Stimulated activated CD4-positive, alpha-beta T cell treated with anti-CD3 and anti-CD28 coated beads, Interleukin-12 subunit alpha, Interleukin-12 subunit beta, amount 100 ng/mL, for 4 hours (primary cell): ENCODE measurements at regions not wholly inside any gene's neighbourhood (a gene's known extent, or its start where the extent isn't known, plus 50 kb on each side); places are given as distances from the start of the nearest gene placed in this dataset.
"Not testable (repeated sequence)": the region's sequence is repeated elsewhere in the genome, so short reads cannot be mapped to it uniquely, and the experiment has no call there.

Experiments used
- DNase-seq: peaks from one replicate; pipeline ENCODE4 v3.0.0-alpha.2; 2020

DNA sequence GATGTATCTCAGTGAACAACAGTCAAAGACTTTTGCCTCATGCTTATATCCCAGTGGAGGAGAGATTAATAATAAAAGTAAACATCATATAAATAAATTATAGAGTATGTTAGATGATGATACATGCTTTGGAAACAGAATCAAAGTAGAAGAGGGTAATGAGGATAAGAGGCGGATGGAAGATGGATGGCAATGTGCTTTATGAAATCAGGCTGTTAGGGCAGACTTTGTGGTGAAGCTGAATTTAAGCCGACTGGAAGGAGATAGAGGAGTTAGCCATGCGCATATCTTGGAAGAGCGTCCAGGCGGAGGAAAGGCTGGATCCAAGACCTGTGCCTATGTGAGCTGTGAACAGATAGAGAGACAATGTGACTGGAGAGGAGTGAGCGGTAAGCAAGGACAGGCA is 74.9 kb upstream of the GUCY1A1 start:
- DNase-seq = no peak

DNA sequence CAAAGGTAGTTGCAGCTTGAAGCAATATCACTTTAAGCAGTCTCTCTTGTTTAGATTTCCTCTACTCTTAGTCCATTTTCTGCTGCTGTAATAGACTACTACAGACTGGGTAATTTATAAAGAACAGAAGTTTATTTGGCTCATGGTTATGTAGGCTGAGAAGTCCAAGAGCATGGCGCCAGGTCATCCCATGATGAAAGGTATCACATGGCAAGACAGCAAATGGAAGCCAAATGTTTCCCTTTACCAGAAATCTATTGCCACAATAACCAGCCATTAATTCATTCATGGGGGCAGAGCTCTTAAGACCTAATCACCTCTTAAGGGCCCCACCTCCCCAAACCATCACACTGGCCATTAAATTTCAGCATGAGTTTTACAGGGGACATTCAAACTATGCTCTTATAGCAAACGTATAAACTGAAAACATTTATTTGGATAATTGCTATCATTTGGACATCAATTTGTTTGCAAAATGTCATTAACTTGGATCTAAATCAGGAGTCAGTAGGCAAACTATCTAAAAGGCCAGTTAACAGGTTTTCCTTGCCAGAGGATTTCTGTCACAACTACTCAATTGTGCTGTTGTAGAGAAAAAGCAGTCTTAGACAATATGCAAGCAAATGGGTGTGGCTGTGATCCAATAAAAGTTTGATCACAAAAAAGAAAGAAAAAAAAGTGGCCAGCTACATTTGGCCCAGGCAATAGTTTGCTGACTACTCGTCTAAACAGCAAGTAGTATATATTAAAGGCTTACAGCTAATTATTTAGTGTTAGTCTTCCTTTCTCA is 75.7 kb upstream of the GUCY1A1 start:
- no peak for DNase-seq

DNA sequence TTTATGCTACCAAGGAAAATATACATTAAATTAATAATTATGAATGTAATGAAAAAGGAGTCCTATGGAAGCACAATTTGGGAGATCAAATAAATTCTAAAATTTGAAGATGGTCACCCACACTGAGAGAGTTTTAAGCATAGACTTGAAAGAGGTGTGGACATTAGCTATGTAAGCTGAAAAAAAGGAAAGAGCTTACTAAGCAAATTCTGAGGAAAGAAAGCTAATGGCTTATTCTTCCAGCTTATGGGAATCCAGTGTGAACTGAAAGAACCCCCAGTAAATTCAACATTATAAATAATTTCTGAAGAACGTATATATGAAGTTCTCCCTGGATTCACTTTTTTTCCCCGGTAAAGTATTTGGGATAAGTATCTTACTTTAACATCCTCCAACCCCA is 78.2 kb upstream of the GUCY1A1 start:
- DNase-seq = no peak

DNA sequence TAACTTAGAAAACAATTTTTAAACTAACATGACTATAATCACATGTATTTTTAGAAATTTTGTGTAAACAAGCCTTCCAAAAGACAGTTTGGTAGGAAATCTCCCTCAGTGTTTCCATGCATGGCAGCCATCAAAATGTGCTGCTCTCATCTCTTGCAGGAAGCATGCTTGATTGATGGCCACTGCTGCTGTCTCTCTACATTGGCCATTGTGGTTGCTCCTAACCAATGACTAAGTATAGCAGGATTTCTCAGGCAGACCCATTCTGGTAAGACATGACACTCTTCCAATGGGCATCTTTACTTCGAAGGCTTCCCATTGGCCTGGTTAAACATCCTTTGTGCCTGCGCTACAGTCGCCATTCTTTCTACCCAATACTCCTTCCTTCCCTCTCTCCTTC is 78.9 kb upstream of the GUCY1A1 start:
- DNase-seq = no peak

DNA sequence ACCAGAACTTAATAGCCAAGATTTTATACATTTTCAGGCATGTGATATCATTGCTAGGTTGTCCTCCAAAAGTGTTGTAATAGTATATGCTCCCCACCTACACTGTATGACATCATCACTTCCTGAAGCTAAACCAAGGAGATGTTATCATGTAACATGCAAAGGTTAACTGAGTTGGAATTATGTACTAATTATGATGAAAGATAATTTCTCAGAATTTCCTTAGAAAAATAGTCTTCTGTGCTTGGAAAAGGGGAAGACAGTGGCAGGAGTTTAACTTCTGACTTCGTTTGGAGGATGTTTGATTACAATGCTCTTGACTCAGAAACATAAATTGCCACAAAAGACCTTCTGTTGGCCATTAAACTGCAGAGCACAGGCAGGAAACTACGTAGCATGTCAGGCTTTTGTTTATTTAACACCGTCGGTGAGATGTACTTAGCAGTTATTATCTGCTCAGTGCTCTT is 83.6 kb upstream of the GUCY1A1 start:
- DNase-seq = no peak

DNA sequence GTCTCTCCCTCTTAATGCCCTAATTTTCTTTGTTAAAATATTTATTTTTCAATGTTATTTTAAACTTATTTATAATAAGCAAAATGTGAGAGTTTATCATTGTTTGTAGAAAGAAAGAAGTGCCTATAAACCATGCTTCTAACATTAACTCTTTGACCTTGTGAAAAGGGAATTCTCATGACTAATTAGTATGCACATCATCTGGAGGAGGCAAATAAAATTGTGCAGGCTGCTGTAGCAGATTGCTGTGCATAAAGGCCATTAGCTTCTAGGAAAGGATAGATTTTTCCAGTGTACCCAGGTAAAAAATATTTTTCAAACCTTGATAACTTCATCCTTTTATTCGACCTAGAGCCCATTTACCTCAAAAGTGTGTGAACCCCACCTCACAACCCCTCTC is 84.6 kb upstream of the GUCY1A1 start:
- no peak for DNase-seq

DNA sequence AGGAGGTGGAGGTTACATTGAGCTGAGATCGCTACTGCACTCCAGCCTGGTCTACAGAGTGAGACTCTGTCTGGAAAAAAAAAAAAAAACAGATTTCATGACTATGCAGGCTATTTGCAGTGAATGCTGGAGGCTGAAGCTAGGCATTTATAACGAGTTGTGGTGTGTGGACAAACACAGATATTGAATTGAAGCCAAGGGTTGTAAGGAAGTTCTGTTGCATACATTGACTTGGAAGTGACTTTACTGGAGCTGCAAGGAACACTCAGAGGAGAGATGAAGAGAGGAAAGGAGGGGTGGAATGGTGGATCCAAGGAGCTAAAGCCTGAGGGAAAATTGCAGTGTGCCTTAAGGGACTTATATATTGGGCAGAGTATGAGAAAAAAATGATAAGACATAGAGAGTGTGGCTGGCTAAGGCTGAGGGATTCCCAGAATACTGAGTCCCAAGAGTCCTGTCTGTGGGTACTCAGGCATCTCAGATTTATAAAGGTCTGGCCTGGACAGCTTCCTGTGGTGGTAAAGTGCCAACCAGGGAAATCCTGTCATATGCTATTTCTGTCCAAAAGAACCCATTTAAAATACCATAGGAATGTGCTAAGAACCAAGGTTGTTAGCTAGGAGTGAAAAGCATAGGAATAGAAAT is 87.8 kb upstream of the GUCY1A1 start:
- no peak for DNase-seq

DNA sequence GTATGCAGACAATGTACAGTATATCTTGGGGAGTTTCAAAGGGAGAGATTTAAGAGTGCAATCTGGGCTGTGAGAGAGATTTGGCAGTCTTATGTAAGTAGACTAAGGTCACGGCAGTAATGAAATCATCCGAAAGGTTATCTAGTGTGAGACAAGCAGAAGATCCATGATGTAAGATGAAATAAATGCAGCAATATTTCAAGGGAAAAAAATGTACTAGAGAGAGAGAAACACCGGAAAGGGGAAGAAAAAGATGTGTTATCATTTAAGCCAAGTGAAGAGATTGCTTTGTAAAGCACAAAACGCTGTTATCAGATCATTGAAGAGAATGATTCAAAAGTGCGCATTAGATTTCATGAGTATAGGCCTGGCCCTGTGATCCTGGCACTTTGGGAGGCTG is 88.4 kb upstream of the GUCY1A1 start:
- no peak for DNase-seq

DNA sequence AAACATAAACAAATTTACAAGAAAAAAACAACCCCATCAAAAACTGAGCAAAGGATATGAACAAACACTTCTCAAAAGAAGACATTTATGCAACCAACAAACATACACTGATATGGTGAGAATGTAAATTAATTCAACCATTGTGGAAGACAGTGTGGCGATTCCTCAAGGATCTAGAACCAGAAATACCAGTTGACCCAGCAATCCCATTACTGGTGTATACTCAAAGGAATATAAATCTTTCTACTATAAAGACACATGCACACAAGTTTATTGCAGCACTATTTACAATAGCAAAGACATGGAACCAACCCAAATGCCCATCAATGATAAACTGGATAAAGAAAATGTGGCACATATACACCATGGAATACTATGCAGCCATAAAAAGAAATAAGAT is 92.3 kb upstream of the GUCY1A1 start:
- not testable (repeated sequence) for DNase-seq

DNA sequence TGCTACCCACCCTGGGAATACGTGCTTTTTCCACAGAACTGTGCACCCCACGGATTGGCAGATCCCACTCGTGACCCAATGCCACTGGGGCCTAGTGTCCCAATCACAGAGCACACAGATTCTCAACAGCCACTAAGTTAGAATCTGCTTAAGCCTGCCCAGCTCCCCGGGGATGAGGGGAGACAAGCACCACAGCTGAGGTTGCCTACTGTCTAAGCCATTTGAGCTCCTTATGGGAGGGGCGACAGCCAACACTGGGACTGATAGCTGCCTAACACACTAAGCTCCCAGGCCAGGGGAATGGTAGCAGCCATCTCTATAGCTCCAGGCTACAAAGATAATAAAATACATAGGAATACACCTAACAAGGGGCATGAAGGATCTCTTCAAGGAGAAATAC is 93.5 kb upstream of the GUCY1A1 start:
- no peak for DNase-seq

DNA sequence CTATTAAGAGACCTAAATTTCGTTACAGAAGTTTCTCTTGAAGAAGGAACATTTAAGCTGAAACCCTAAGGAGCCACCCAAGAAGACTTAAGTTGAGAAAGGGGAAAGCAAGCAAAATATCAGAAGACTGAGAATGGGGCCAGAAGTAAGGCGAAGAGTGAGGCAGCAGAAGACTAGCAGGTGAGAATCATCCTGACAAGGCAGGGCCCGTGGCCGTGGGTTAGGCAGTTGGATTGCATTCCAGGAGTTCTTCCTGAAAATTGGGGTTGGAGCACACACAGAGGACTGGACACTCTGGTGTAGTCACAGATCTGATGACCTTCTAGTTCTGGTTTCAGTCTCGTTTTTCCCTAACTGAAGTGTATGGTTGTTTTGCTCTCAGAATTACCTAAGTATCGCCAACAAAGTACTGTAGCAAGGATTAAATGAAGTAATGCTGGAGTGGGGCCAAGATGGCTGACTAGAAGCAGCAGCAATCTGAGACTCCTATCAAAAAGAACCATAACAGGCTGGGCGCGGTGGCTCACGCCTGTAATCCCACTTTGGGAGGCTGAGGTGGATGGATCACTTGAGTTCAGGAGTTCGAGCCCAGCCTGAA is 94.4 kb upstream of the GUCY1A1 start:
- DNase-seq = no peak

DNA sequence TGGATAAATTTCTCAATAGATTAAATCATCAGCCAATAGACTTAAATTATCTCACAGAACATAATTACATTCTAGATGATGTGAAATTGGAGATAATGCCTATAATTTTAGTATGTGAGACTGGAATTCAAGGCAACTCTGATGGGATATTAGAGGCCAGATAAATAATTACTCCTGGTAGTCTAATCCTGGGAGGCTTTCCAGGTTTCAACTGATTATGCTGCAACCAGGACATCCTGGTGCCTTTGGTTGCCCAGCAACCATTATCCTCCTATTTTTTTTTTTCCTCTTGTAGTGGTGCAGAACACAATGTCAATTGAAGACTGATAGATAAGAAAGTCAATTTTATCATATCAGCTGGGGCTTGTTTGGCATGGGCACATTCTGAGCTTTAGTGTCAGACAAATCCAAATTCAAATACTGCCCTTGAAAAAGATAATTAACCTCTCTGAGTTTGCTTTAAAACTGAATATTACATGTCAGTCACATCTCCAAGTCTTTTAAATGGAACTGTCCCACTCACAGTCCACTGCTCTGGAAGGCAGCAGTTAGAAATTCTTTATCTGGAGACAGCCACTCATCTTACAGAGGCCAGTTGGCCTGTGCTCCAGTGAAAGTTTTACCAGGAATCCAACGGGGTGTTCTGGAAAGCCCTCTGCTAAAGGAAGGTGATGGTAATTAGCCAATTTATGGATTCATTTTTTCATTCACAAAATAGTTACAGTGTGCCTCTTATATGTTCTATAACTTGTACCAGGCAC is 95.3 kb upstream of the GUCY1A1 start:
- no peak for DNase-seq

DNA sequence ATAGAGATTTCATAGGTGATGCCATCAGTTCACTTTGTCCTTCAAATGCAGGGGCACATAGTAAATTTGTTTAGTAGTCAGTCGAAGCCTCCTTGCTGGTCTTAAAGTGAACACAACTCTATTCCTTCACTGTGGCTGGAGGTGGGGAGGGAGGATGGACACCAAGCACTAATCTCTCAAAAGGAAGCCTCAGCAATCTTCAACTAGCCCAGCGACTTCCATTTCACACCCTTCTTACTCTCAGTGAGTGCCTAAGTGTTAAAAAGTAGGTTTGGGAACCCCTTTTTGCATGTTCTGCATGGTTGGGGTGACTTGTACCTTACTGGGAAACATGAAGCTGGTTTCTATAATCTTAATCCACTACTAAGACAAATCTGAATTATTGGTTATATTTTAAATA is 96.0 kb upstream of the GUCY1A1 start:
- DNase-seq = no peak

DNA sequence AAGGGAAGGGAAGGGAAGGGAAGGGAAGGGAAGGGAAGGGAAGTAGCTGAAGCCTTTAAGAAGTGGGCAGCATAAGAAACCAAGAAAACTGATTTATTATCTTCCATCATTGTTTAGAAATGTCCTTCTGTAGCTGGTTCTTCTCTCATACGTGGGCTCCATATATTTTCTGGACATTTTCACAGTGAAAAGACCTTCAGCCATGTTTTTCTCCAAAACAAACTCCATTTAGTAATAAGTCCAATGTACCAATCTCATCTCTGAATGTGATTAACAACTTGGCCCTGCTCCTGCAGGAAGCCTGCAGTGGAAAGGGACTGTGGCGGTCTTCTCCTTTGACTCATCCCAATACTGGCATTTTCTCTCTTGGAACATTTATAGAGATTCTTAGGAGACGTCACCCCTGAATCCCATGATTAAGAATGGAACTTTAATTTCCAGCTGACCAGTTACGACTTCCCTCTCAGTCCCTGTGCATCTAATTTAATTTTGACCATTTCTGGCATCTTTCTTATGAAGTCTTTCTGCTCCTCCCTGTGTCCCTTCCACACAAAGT is 96.6 kb upstream of the GUCY1A1 start:
- DNase-seq = no peak

DNA sequence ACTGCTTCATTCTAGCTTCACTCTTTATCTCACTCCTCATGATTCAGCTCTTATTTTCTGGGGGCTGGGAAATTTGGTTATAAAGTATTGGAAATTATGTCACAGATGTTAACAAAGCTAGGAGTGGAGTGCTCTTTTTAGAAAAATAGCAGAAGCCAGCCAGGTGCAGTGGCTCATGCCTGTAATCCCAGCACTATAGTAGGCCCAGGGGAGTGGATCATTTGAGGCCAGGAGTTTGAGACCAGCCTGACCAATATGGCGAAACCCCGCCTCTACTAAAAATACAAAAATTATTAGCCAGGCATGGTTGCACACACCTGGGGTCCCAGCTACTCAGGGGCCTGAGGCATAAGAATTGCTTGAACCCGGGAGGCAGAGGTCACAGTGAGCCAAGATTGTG is 97.2 kb upstream of the GUCY1A1 start:
- no peak for DNase-seq

DNA sequence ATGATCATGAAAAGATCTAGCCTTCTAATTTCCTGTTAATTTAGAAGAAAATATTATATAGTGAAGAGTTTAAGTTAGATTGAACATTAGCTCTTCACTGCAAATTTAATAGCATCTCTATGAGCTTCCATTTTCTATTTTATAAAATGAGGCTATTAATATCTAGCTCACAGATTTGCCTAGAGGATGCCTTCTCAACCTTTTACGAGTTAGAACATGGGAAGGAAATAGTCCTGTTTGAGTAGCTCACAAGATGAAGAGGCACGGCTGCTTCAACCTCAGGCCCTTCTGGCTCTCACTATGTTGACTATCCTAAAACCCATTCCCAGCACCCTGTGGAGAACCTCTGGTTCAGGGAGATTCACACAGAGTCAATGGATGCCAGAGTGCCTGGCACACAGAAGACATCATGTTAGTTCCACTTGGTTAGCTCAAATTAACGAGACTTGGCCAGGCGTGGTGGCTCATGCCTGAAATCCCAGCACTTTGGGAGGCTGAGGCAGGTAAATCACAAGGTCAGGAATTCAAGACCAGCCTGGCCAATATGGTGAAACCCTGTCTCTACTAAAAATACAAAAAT is 97.9 kb upstream of the GUCY1A1 start:
- no peak for DNase-seq

DNA sequence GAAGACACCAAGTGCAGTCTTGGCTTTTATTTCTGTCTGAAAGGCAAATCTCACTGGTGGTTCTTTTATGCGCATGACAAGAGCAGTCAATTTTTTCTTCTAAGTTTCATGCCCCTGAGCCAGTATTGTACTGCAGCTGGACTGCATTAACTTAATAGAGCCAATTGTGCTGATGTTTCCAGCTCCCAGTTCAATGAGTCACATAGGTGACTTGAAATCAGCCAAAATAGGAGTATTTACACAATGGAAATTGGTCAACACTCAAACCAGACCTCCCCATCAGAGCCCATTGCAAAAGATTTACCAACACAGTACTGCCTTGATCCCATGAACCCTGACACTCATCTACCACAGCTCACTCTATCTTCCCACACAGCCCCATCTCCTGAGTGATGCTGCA is 100.3 kb upstream of the GUCY1A1 start:
- DNase-seq = no peak

DNA sequence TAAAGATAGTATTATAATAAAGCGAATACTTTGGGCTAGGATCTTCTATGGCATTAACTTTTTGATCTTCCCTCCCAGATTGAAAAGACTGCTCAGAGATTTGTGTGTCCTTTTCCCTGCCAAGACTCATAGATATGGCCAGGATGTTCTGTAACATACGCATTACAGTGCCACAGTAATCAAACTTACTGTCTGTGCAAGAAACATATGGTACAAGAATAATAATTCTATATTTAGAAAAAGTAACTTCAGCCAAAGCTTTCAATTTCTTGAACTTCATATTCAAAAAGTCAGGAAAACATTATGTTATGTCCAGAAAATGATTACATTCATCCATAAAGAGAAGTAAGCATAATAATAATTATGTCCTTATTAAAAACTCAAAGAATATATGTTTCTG is 100.9 kb upstream of the GUCY1A1 start:
- DNase-seq = no peak

DNA sequence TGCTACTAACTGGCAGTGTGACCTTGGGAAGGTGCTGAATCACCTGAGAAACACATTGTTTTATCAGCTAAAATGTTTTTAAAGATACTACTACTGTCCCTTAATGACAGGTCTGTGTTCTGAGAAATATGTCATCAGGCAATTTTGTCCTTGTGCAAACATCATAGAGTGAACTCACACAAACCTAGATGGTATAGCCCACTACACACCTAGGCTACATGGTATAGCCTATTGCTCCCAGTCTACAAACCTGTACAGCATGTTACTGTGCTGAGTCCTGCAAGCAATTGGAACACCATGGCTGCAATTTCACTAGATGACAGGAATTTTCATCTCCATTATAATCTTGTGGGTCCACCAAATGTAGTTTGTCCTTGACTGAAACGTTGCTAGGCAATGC is 101.3 kb upstream of the GUCY1A1 start:
- DNase-seq = no peak

DNA sequence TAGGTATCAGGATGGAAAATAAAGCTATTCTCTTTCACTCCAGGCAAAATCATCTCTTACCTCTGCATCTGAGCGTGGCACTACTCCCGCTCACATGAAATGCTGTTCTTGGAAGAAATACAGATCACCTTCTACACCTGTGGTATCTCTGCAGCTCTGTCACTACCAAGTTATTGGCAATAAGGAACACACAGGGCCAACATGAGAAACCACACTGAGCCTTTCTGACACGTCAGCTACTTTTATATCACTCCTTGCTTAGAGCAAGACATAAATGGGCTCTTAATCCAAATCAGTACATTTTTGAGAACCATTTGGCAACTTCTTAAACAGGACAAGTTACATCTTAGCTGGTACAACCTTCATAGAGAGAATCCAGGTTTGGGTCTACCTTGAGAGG is 101.8 kb upstream of the GUCY1A1 start:
- no peak for DNase-seq

DNA sequence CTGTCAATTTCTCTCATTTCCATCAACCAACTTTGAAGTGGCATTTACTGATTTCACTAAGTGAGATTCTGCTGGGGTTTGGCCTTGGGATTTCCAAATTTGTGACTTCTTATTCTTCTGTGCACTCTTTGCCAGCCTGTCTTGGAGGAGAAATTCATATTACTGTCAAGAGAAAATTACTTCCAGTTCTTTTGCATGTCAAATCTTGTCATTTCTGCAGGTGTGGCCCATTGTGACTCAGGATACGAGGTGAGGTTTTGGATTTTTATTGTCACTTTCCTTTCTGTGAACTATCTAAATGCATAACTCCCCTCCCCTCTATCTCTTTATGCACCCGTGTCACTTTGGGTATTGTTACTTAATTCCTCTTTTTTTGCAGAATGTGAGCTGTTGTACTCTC is 102.6 kb upstream of the GUCY1A1 start:
- no peak for DNase-seq

DNA sequence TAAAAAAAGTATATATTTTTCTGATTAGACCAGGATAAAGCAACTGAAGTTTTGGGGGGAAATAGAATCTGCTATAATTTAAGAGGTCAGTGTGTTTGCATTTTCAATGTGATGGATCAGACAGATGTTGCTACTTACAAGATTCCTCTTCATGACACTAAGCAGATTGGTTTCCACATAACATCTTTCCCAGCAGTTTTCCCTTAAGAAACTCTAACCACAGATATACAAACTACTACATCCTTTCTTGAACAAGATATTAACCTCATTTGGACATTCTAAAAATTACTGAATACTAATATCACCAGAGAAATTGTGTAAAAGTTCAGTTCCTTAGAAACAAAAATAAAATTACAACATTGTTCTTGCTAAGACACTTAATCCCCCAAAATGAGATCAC is 106.7 kb upstream of the GUCY1A1 start:
- no peak for DNase-seq

DNA sequence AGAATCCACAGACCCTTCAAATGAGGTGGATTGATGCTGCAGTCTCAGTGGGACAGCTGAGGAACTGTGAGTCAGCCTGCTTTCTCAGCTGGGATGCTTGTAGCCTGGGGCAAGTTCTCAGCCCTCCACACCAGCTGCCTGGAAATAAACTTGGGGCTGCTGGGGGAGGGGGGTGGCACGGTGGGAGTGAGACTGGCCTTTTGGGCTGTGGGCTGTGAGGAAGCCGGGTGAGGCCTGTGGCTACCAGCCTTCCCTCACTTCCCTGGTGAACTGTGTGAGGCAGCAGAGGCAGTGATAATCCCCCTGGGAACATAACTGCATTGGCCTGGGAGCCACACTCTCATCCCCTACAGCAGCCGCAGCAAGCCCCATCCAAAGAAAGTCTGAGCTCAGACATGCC is 114.5 kb upstream of the GUCY1A1 start:
- no peak for DNase-seq
